Caco-2 (cell line): ENCODE measurements at regions not wholly inside any gene's neighbourhood (a gene's known extent, or its start where the extent isn't known, plus 50 kb on each side); places are given as distances from the start of the nearest gene placed in this dataset.

Experiments used
- BruUV-seq: library from RNA; stranded (reverse); fragments of 400-500 nt; replicated peaks from 2 replicates; lab custom pipeline; 2021; lab: Mats Ljungman, UMichigan
- CTCF ChIA-PET: fragments of 300-600 bp; sonication (Branson Sonifier 250); formaldehyde crosslinking; loops from one replicate; lab custom pipeline; 2022; ENCODE audit warnings: antibody characterized with exemption; lab: Charles Lee
- POLR2A ChIA-PET: fragments of 300-600 bp; sonication (Branson Sonifier 250); formaldehyde crosslinking; loops from one replicate; lab custom pipeline; 2022; ENCODE audit warnings: antibody characterized with exemption; lab: Charles Lee
- DNase-seq, 2 experiments: peaks; one replicate each; pipeline versions ENCODE4 v3.0.0 to v3.0.0-alpha.2; 2020 to 2022
- H3K27me3 ChIP-seq: replicated peaks from 2 replicates; pipeline ENCODE4 v1.6.0; 2011; ENCODE audit warnings: low read length; ENCODE audit not compliant: control insufficient read depth, insufficient read depth
- H3K36me3 ChIP-seq: 2 replicates; pipeline ENCODE4 v1.5.1; 2011; ENCODE audit warnings: low read length; ENCODE audit not compliant: control insufficient read depth, insufficient read depth
- H3K4me1 ChIP-seq: fragments of 250-450 bp; sonication (Bioruptor Pico); 2 replicates; pipeline ENCODE4 v1.5.1; 2020; ENCODE audit warnings: mild to moderate bottlenecking
- H3K4me3 ChIP-seq: 2 replicates; pipeline ENCODE4 v1.5.1; 2011; ENCODE audit warnings: low read depth, mild to moderate bottlenecking, control low read depth, low read length
- H3K9me3 ChIP-seq: fragments of 250-450 bp; sonication (Bioruptor Pico); 2 replicates; pipeline ENCODE4 v1.5.1; 2020; ENCODE audit warnings: mild to moderate bottlenecking, moderate library complexity
- H3K27ac Mint-ChIP-seq: one replicate; pipeline ENCODE4 v1.8.0; 2022; ENCODE audit warnings: mixed read lengths; ENCODE audit not compliant: unreplicated experiment
- H3K27me3 Mint-ChIP-seq: one replicate; pipeline ENCODE4 v1.8.0; 2022; ENCODE audit warnings: mixed read lengths; ENCODE audit not compliant: insufficient read depth, unreplicated experiment
- H3K36me3 Mint-ChIP-seq: one replicate; pipeline ENCODE4 v1.8.0; 2022; ENCODE audit warnings: mild to moderate bottlenecking, mixed read lengths; ENCODE audit not compliant: insufficient read depth, unreplicated experiment
- H3K4me1 Mint-ChIP-seq: one replicate; pipeline ENCODE4 v1.8.0; 2022; ENCODE audit warnings: low read depth, mixed read lengths; ENCODE audit not compliant: unreplicated experiment
- H3K4me3 Mint-ChIP-seq: one replicate; pipeline ENCODE4 v1.8.0; 2022; ENCODE audit warnings: mild to moderate bottlenecking, moderate library complexity, mixed read lengths; ENCODE audit not compliant: unreplicated experiment
- H3K9me3 Mint-ChIP-seq: one replicate; pipeline ENCODE4 v1.8.0; 2022; ENCODE audit warnings: mixed read lengths; ENCODE audit not compliant: unreplicated experiment
- intact Hi-C: fragments of 100-400 bp; cut with micrococcal nuclease; formaldehyde crosslinking; loops from one replicate; pipeline ENCODE4 v1.10.0; 2022; ENCODE audit not compliant: unreplicated experiment
- TF ChIP-seq, protein P1 (sequence below), 2 experiments: fragments of 200-600 bp in 1 of 2; IDR thresholded peaks; 1 replicate in 1 of 2; 2 replicates in 1 of 2; pipeline versions ENCODE4 v1.5.1 to v1.8.0; 2011 to 2022; ENCODE audit warnings: antibody characterized with exemption in 1 of 2, control low read depth in 1 of 2, inconsistent platforms in 1 of 2, low read depth in 1 of 2, low read length in 1 of 2, mild to moderate bottlenecking in 1 of 2, moderate library complexity in 1 of 2; ENCODE audit not compliant: insufficient read depth in 1 of 2, severe bottlenecking in 1 of 2, unreplicated experiment in 1 of 2

DNA sequence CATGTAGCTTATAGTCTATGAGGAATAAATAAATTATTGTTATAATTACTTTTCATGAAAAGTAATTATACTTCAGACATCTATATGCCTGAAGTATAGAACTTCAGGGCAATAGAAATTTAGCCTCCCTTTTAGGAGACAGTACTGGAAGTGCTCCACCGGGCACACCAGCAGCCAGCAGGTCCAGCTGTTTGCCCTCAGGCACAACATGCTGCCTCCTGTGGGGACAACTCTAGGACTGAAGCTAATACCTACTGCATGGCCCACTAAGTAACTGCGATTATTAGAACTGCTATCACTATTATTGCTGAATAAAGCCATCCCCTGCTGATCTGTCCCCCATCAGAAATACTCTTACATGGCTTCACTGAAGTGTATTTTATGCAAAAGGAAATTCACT, 329.6 kb downstream of the MED10 start:
- Histone ChIP-seq H3K9me3 (no peaks in the 10 kb centered on the region), H3K36me3 (no peaks in the 10 kb centered on the region), H3K4me1 (no peaks in the 10 kb centered on the region), H3K4me3 (no peak overlapping the region), H3K27me3 (no peaks in the 10 kb centered on the region)
- intact Hi-C loops: no loop called here
- TF ChIP-seq, protein P1, sequence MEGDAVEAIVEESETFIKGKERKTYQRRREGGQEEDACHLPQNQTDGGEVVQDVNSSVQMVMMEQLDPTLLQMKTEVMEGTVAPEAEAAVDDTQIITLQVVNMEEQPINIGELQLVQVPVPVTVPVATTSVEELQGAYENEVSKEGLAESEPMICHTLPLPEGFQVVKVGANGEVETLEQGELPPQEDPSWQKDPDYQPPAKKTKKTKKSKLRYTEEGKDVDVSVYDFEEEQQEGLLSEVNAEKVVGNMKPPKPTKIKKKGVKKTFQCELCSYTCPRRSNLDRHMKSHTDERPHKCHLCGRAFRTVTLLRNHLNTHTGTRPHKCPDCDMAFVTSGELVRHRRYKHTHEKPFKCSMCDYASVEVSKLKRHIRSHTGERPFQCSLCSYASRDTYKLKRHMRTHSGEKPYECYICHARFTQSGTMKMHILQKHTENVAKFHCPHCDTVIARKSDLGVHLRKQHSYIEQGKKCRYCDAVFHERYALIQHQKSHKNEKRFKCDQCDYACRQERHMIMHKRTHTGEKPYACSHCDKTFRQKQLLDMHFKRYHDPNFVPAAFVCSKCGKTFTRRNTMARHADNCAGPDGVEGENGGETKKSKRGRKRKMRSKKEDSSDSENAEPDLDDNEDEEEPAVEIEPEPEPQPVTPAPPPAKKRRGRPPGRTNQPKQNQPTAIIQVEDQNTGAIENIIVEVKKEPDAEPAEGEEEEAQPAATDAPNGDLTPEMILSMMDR (IDR thresholded peaks at IDR 0.05; ENCODE audit: insufficient read depth in 1 of 2, low read depth in 1 of 2, low read length in 1 of 2, severe bottlenecking in 1 of 2, unreplicated experiment in 1 of 2): no peak
- Mint-ChIP-seq H3K9me3 (no peaks in the 10 kb centered on the region), H3K27ac (no peak overlapping the region), H3K4me3 (no peak overlapping the region), H3K27me3 (peaks cover 17% of the 10 kb centered on the region), H3K4me1 (no peaks in the 10 kb centered on the region), H3K36me3 (no peaks in the 10 kb centered on the region)
- DNase-seq: no peak
- POLR2A ChIA-PET: no interaction called here
- CTCF ChIA-PET: no interaction called here
- BruUV-seq: no TSS peak

DNA sequence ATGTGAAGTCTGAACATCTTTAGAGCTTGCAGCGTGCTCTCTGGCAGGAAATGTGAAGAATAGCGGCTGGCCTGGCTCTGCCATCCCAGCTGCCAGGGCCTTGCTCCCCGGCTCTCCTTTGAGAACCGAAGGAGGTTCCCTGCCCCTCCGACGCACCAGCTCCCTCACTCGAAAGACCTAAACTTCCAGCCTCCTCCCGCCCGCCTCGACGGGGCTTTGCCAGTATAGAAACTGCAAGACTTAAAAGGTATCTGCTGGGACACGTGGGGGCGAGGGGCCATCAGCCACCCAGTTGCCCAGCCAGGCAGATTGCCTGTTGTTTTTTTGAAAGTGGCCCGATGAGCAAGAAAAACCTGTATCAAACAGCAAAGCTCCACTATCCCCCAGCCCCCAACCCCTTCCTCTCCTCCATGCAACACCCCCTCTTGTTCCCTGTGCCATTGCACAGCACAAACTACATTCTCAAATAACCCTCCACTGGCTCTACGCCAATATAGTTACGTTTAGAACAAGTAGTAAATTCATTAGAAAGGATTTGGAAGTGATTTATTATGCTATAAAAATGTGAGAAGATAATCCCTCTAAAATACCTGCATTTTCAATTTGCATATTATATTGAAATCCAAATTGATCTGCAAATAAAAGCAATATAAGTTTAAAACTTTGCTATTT, 331.9 kb downstream of the MED10 start:
- Mint-ChIP-seq H3K27ac (no peak overlapping the region), H3K4me3 (no peak overlapping the region), H3K27me3 (peaks cover 16% of the 10 kb centered on the region), H3K36me3 (no peaks in the 10 kb centered on the region), H3K9me3 (no peaks in the 10 kb centered on the region), H3K4me1 (no peaks in the 10 kb centered on the region)
- Histone ChIP-seq H3K36me3 (no peaks in the 10 kb centered on the region), H3K4me1 (no peaks in the 10 kb centered on the region), H3K27me3 (no peaks in the 10 kb centered on the region), H3K9me3 (no peaks in the 10 kb centered on the region), H3K4me3 (no peak overlapping the region)
- TF ChIP-seq, protein P1 (IDR thresholded peaks at IDR 0.05; ENCODE audit: insufficient read depth in 1 of 2, low read depth in 1 of 2, low read length in 1 of 2, severe bottlenecking in 1 of 2, unreplicated experiment in 1 of 2): no peak
- intact Hi-C loops: no loop called here
- no TSS peak for BruUV-seq
- ChIA-PET CTCF (no interaction called here), POLR2A (no interaction called here)
- DNase-seq: no peak

DNA sequence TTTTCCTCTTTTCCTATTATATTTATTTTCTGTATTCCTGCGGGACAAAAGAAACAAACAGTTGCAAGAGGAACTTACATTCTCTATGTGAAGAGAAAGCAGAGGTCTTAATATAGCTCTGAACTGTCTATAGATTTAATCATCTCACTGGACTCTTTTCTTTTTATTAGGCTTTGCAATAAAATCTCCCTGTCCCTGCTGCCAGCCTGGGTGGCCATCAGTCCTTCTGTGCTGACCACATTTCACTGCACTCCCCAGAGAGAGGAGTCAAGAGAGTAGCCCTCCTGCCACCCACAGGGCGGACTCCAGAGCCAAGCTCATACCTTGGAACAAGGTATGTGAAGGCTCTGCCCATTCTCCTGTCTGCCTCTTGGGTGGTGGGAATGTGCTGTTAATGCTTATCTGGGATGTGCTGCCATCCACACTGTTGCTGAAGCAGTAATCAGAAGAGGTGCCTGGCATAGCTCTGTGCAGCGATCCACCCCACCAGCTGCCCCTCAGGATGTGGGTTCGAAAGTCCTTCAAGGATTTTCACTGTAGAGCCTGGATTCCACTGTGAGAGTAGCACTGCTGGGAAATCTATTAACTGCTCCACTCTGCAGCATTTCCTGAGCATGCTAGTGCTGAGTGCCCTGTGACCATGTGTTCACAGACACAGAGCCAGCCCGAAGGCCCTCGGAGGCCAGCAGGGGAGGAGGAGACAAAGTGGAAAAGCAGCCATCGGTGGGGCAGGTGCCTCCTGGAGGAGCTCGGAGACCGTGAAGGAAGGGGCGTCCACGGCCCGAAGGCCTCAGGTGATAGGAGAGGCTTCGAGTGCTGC, 334.6 kb downstream of the MED10 start:
- Histone ChIP-seq H3K36me3 (no peaks in the 10 kb centered on the region), H3K4me3 (no peak overlapping the region), H3K4me1 (no peaks in the 10 kb centered on the region), H3K27me3 (no peaks in the 10 kb centered on the region), H3K9me3 (no peaks in the 10 kb centered on the region)
- H3K9me3 Mint-ChIP-seq: no peaks in the 10 kb centered on the region
- H3K36me3 Mint-ChIP-seq: no peaks in the 10 kb centered on the region
- intact Hi-C loops: no loop called here
- no TSS peak for BruUV-seq
- DNase-seq: no peak
- POLR2A ChIA-PET: no interaction called here
- peaks cover 10% of the 10 kb centered on the region for H3K27me3 Mint-ChIP-seq
- H3K4me3 Mint-ChIP-seq: no peak overlapping the region
- CTCF ChIA-PET: no interaction called here
- H3K27ac Mint-ChIP-seq: no peak overlapping the region
- TF ChIP-seq, protein P1 (IDR thresholded peaks at IDR 0.05; ENCODE audit: insufficient read depth in 1 of 2, low read depth in 1 of 2, low read length in 1 of 2, severe bottlenecking in 1 of 2, unreplicated experiment in 1 of 2): no peak
- H3K4me1 Mint-ChIP-seq: no peaks in the 10 kb centered on the region
